H9 (cell line): ENCODE measurements at regions not wholly inside any gene's neighbourhood (a gene's known extent, or its start where the extent isn't known, plus 50 kb on each side); places are given as distances from the start of the nearest gene placed in this dataset.
"Not testable (repeated sequence)": the region's sequence is repeated elsewhere in the genome, so short reads cannot be mapped to it uniquely, and the experiment has no call there.

Experiments
- DNase-seq: peaks from one replicate; pipeline ENCODE4 v3.0.0-alpha.2; 2017
- H2AFZ ChIP-seq: one replicate; pipeline ENCODE4 v1.6.1; 2013; ENCODE audit warnings: mild to moderate bottlenecking, low read length, control low read depth, moderate library complexity
- H2AK5ac ChIP-seq: 2 replicates; pipeline ENCODE4 v1.6.1; 2013; ENCODE audit warnings: low read length, control low read depth, mixed read lengths; ENCODE audit not compliant: insufficient read length
- H2BK120ac ChIP-seq: one replicate; pipeline ENCODE4 v1.6.1; 2013; ENCODE audit warnings: low read depth, mild to moderate bottlenecking, low read length, control low read depth, inconsistent platforms; ENCODE audit not compliant: poor library complexity, severe bottlenecking
- H2BK12ac ChIP-seq: 2 replicates; pipeline ENCODE4 v1.6.1; 2013; ENCODE audit warnings: low read length, control low read depth, mixed read lengths, low read depth; ENCODE audit not compliant: insufficient read length
- H2BK15ac ChIP-seq: 2 replicates; pipeline ENCODE4 v1.6.1; 2013; ENCODE audit warnings: low read depth, low read length, control low read depth
- H2BK20ac ChIP-seq: one replicate; pipeline ENCODE4 v1.6.1; 2013; ENCODE audit warnings: low read depth, mild to moderate bottlenecking, low read length, control low read depth, inconsistent platforms; ENCODE audit not compliant: poor library complexity, severe bottlenecking
- H2BK5ac ChIP-seq: 2 replicates; pipeline ENCODE4 v1.6.1; 2013; ENCODE audit warnings: low read length, control low read depth, mixed read lengths; ENCODE audit not compliant: insufficient read length
- H3K14ac ChIP-seq: 2 replicates; pipeline ENCODE4 v1.6.1; 2013; ENCODE audit warnings: low read length, control low read depth; ENCODE audit not compliant: insufficient read depth
- H3K18ac ChIP-seq: 2 replicates; pipeline ENCODE4 v1.6.1; 2013; ENCODE audit warnings: low read depth, mild to moderate bottlenecking, mixed read lengths, low read length, control low read depth; ENCODE audit not compliant: insufficient read length
- H3K23ac ChIP-seq: 2 replicates; pipeline ENCODE4 v1.6.1; 2013; ENCODE audit warnings: low read length, control low read depth, mixed read lengths, low read depth; ENCODE audit not compliant: insufficient read length
- H3K23me2 ChIP-seq: 2 replicates; pipeline ENCODE4 v1.6.1; 2013; ENCODE audit warnings: low read depth, mild to moderate bottlenecking, mixed read lengths, low read length, control low read depth; ENCODE audit not compliant: insufficient read length, poor library complexity, severe bottlenecking
- H3K27ac ChIP-seq: 2 replicates; pipeline ENCODE4 v1.5.1; 2013; ENCODE audit warnings: low read length, control low read depth, mixed read lengths, low read depth; ENCODE audit not compliant: insufficient read length
- H3K27me3 ChIP-seq: 2 replicates; pipeline ENCODE4 v1.6.1; 2013; ENCODE audit warnings: low read length, control low read depth, inconsistent platforms; ENCODE audit not compliant: insufficient read depth
- H3K4ac ChIP-seq: 2 replicates; pipeline ENCODE4 v1.6.1; 2013; ENCODE audit warnings: low read depth, mild to moderate bottlenecking, control low read depth, inconsistent platforms, low read length, moderate library complexity
- H3K4me1 ChIP-seq: 2 replicates; pipeline ENCODE4 v1.6.1; 2013; ENCODE audit warnings: low read length, control low read depth, inconsistent platforms; ENCODE audit not compliant: insufficient read depth
- H3K4me2 ChIP-seq: 2 replicates; pipeline ENCODE4 v1.6.1; 2013; ENCODE audit warnings: low read length, control low read depth, mixed read lengths; ENCODE audit not compliant: insufficient read length, insufficient read depth
- H3K56ac ChIP-seq: 2 replicates; pipeline ENCODE4 v1.6.1; 2013; ENCODE audit warnings: low read depth, mild to moderate bottlenecking, mixed read lengths, low read length, control low read depth; ENCODE audit not compliant: insufficient read length
- H3K79me1 ChIP-seq: 2 replicates; pipeline ENCODE4 v1.6.1; 2013; ENCODE audit warnings: low read depth, mild to moderate bottlenecking, moderate library complexity, low read length, control low read depth, inconsistent platforms; ENCODE audit not compliant: insufficient read depth, poor library complexity, severe bottlenecking
- H3K79me2 ChIP-seq: 2 replicates; pipeline ENCODE4 v1.6.1; 2013; ENCODE audit warnings: low read length, control low read depth, inconsistent platforms; ENCODE audit not compliant: insufficient read depth
- H3K9ac ChIP-seq: 2 replicates; pipeline ENCODE4 v1.6.1; 2013; ENCODE audit warnings: low read length, control low read depth, mixed read lengths; ENCODE audit not compliant: insufficient read length; ENCODE audit errors: extremely low read depth
- H3K9me3 ChIP-seq: one replicate; pipeline ENCODE4 v1.6.1; 2013; ENCODE audit warnings: low read depth, low read length, inconsistent platforms; ENCODE audit not compliant: control insufficient read depth
- H3T11ph ChIP-seq: one replicate; pipeline ENCODE4 v1.6.1; 2013; ENCODE audit warnings: mild to moderate bottlenecking, low read length, control low read depth, inconsistent platforms
- H4K20me1 ChIP-seq: one replicate; pipeline ENCODE4 v1.6.1; 2013; ENCODE audit not compliant: control insufficient read depth, insufficient read length, insufficient read depth
- H4K5ac ChIP-seq: 2 replicates; pipeline ENCODE4 v1.6.1; 2013; ENCODE audit warnings: low read depth, mild to moderate bottlenecking, mixed read lengths, low read length, control low read depth; ENCODE audit not compliant: insufficient read length
- H4K8ac ChIP-seq: replicated peaks from 2 replicates; pipeline ENCODE4 v1.6.1; 2013; ENCODE audit warnings: low read length, control low read depth, mixed read lengths, low read depth; ENCODE audit not compliant: insufficient read length
- H4K91ac ChIP-seq: 2 replicates; pipeline ENCODE4 v1.6.1; 2013; ENCODE audit warnings: low read depth, mild to moderate bottlenecking, moderate library complexity, mixed read lengths, low read length, control low read depth; ENCODE audit not compliant: insufficient read length
- H3K27ac Mint-ChIP-seq, 3 experiments: 2 replicates in 2 of 3; 3 replicates in 1 of 3; pipeline ENCODE4 v1.8.0; 2020 to 2021; ENCODE audit warnings: mixed read lengths in 3 of 3, mild to moderate bottlenecking in 1 of 3, moderate library complexity in 1 of 3
- H3K27me3 Mint-ChIP-seq: 2 replicates; pipeline ENCODE4 v1.8.0; 2021; ENCODE audit warnings: low read depth, mild to moderate bottlenecking, moderate library complexity, mixed read lengths
- H3K36me3 Mint-ChIP-seq, 3 experiments: 2 replicates in 2 of 3; 3 replicates in 1 of 3; pipeline ENCODE4 v1.8.0; 2020 to 2021; ENCODE audit warnings: low read depth in 3 of 3, mixed read lengths in 3 of 3; ENCODE audit not compliant: insufficient read depth in 1 of 3
- H3K4me1 Mint-ChIP-seq, 2 experiments: 2 replicates each; pipeline ENCODE4 v1.8.0; 2020; ENCODE audit warnings: mixed read lengths in 2 of 2
- H3K4me3 Mint-ChIP-seq, 2 experiments: 2 replicates in 1 of 2; 3 replicates in 1 of 2; pipeline ENCODE4 v1.8.0; 2020 to 2021; ENCODE audit warnings: mild to moderate bottlenecking in 2 of 2, mixed read lengths in 2 of 2, moderate library complexity in 1 of 2
- H3K9me3 Mint-ChIP-seq, 2 experiments: 2 replicates in 1 of 2; 3 replicates in 1 of 2; pipeline ENCODE4 v1.8.0; 2020; ENCODE audit warnings: mild to moderate bottlenecking in 2 of 2, mixed read lengths in 2 of 2, moderate library complexity in 1 of 2
- WGBS: extraction: QIAGEN DNeasy Blood & Tissue Kit; methylation state at CpG from one replicate; pipeline ENCODE4 v1.1.7; 2013; ENCODE audit warnings: missing lambda C conversion rate, low lambda C conversion rate, mixed read lengths; ENCODE audit not compliant: insufficient read length; ENCODE audit errors: extremely low coverage; 5-methylcytosine and 5-hydroxymethylcytosine counted together

GRCh38 chr7:32738390-32738789 is 153.2 kb downstream of the KBTBD2 start:
- H3K23me2 ChIP-seq, H3K36me3 Mint-ChIP-seq, H3K14ac ChIP-seq, H3K27ac Mint-ChIP-seq, H4K5ac ChIP-seq, H2BK15ac ChIP-seq, H3T11ph ChIP-seq, H4K8ac ChIP-seq, H3K79me2 ChIP-seq, H2AK5ac ChIP-seq, H2BK12ac ChIP-seq, H3K23ac ChIP-seq, H2BK120ac ChIP-seq, H3K9ac ChIP-seq, DNase-seq, H2AFZ ChIP-seq, H3K27me3 Mint-ChIP-seq, H3K56ac ChIP-seq, H2BK20ac ChIP-seq, H3K4me1 Mint-ChIP-seq, H3K9me3 ChIP-seq, H3K18ac ChIP-seq, H3K4me3 Mint-ChIP-seq, H3K9me3 Mint-ChIP-seq, H2BK5ac ChIP-seq, H3K79me1 ChIP-seq, H3K27me3 ChIP-seq, H3K27ac ChIP-seq, H4K20me1 ChIP-seq, H3K4ac ChIP-seq, H3K4me2 ChIP-seq, H3K4me1 ChIP-seq, H4K91ac ChIP-seq: not testable (repeated sequence)
- WGBS, result no CpG with 5 or more reads among the region's 3 CpGs

- not testable (repeated sequence) for H3K79me1 ChIP-seq, H4K91ac ChIP-seq, H3K14ac ChIP-seq, H2BK120ac ChIP-seq, H3K23ac ChIP-seq, H3K23me2 ChIP-seq, H3K27me3 Mint-ChIP-seq, H3K9me3 Mint-ChIP-seq, H3K27ac ChIP-seq, H2BK20ac ChIP-seq, H2BK15ac ChIP-seq, H3K4me1 ChIP-seq, H3K79me2 ChIP-seq, H2BK5ac ChIP-seq, H3K4ac ChIP-seq, H4K20me1 ChIP-seq, H3K9ac ChIP-seq, H2AFZ ChIP-seq, H2BK12ac ChIP-seq, H3K27me3 ChIP-seq, H3T11ph ChIP-seq, H3K4me2 ChIP-seq, H2AK5ac ChIP-seq, DNase-seq, H3K4me1 Mint-ChIP-seq, H3K9me3 ChIP-seq, H3K56ac ChIP-seq, H3K27ac Mint-ChIP-seq, H3K36me3 Mint-ChIP-seq, H4K5ac ChIP-seq, H4K8ac ChIP-seq, H3K18ac ChIP-seq
- H3K4me3 Mint-ChIP-seq, result peak overlapping the region in 1 of 2 experiments; percentile 10; a peak in 1 of 5 replicates
- no CpG with 5 or more reads among the region's 4 CpGs for WGBS
These were observed 158.8 kb downstream of the KBTBD2 start for GRCh38 chr7:32732767-32733166.
